SU-DHL-6 (cell line): ENCODE measurements at regions not wholly inside any gene's neighbourhood (a gene's known extent, or its start where the extent isn't known, plus 50 kb on each side); places are given as distances from the start of the nearest gene placed in this dataset.

Experiments
- EZH2phosphoT487 ChIP-seq: fragments of 200-600 bp; sonication (generic), shearing (Covaris generic); conservative IDR thresholded peaks from 2 replicates; pipeline ENCODE4 v1.6.1; 2018; ENCODE audit warnings: mild to moderate bottlenecking, antibody characterized with exemption, low read length, moderate library complexity, mixed read lengths
- TF ChIP-seq, protein P1 (sequence below): fragments of 200-600 bp; sonication (generic); IDR thresholded peaks from one replicate; pipeline ENCODE4 v1.5.1; 2017; ENCODE audit warnings: antibody characterized with exemption, mild to moderate bottlenecking, low read length, moderate library complexity; ENCODE audit not compliant: insufficient read depth, poor library complexity, severe bottlenecking

GRCh38 chr11:123286761-123287160, 91.7 kb upstream of the CLMP start:
- TF ChIP-seq, protein P1, sequence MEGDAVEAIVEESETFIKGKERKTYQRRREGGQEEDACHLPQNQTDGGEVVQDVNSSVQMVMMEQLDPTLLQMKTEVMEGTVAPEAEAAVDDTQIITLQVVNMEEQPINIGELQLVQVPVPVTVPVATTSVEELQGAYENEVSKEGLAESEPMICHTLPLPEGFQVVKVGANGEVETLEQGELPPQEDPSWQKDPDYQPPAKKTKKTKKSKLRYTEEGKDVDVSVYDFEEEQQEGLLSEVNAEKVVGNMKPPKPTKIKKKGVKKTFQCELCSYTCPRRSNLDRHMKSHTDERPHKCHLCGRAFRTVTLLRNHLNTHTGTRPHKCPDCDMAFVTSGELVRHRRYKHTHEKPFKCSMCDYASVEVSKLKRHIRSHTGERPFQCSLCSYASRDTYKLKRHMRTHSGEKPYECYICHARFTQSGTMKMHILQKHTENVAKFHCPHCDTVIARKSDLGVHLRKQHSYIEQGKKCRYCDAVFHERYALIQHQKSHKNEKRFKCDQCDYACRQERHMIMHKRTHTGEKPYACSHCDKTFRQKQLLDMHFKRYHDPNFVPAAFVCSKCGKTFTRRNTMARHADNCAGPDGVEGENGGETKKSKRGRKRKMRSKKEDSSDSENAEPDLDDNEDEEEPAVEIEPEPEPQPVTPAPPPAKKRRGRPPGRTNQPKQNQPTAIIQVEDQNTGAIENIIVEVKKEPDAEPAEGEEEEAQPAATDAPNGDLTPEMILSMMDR, result no peak
- no peak for TF ChIP-seq EZH2phosphoT487
